ENCODE measurements at regions not wholly inside any gene's neighbourhood (a gene's known extent, or its start where the extent isn't known, plus 50 kb on each side); places are given as distances from the start of the nearest gene placed in this dataset.

DNA sequence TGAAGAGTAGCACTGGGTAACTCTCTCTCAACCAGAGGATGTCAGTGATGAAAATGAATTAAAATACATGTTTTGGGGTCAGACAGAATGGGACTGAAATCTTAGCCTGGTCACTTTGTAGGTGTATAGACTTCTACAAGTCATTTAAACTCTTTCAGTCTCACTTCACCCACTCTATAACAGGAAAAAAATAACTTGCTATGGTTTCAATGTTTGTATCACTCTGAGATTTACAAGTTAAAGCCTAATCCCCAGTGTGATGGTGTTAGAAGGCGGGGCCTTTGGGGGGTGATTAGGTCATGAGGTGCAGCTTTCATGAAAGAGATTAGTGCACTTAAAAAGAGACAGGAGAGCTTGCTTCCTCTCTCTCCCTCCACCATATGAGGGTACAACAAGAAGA lies 134.8 kb downstream of the INHBA start:
- TF ChIP-seq, protein P1, sequence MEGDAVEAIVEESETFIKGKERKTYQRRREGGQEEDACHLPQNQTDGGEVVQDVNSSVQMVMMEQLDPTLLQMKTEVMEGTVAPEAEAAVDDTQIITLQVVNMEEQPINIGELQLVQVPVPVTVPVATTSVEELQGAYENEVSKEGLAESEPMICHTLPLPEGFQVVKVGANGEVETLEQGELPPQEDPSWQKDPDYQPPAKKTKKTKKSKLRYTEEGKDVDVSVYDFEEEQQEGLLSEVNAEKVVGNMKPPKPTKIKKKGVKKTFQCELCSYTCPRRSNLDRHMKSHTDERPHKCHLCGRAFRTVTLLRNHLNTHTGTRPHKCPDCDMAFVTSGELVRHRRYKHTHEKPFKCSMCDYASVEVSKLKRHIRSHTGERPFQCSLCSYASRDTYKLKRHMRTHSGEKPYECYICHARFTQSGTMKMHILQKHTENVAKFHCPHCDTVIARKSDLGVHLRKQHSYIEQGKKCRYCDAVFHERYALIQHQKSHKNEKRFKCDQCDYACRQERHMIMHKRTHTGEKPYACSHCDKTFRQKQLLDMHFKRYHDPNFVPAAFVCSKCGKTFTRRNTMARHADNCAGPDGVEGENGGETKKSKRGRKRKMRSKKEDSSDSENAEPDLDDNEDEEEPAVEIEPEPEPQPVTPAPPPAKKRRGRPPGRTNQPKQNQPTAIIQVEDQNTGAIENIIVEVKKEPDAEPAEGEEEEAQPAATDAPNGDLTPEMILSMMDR (IDR thresholded peaks at IDR 0.05): no peak
- TF ChIP-seq POLR2A (IDR thresholded peaks at IDR 0.05): no peak

All from right lobe of liver (tissue), 4 donors.